ENCODE measurements at regions not wholly inside any gene's neighbourhood (a gene's known extent, or its start where the extent isn't known, plus 50 kb on each side); places are given as distances from the start of the nearest gene placed in this dataset.

DNA sequence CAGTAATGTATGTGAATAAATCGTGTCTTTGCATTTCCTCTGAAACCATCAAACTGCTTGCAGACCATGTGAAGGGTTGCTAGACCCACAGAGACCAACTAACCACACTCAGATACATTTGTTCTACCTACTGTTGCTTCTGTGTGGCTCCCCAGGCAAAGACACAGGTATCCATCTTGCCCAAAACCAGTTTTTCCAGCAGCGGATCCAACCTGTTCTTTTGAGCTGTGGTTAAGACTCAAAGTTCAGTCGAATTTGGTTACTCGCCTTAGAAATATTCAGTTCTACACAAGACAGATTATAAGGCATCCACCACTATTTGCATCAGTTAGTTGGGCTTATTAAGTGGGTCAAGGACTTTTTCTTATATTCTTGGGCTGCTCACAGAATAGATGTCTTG is 276.2 kb upstream of the EPHA4 start:
- no peak overlapping the region for H2AFZ ChIP-seq
- TF ChIP-seq EZH2phosphoT487 (IDR thresholded peaks at IDR 0.05; ENCODE audit: unreplicated experiment) (no peak), ZNF114 (CRISPR knock-in tag; IDR thresholded peaks at IDR 0.05) (no peak), ZNF331 (CRISPR knock-in tag; IDR thresholded peaks at IDR 0.05; ENCODE audit: low read depth) (no peak), ETS1 (IDR thresholded peaks at IDR 0.05) (no peak), CREB1 (CRISPR knock-in tag; IDR thresholded peaks at IDR 0.05; ENCODE audit: low read depth) (no peak), REST (IDR thresholded peaks at IDR 0.05; ENCODE audit: unreplicated experiment) (no peak), NANOG (IDR thresholded peaks at IDR 0.05; ENCODE audit: borderline replicate concordance) (no peak), STAT1 (IDR thresholded peaks at IDR 0.05; ENCODE audit: unreplicated experiment) (no peak), JUNB (IDR thresholded peaks at IDR 0.05; ENCODE audit: unreplicated experiment) (no peak), ZNF462 (CRISPR knock-in tag; IDR thresholded peaks at IDR 0.05) (no peak), POLR2AphosphoS5 (IDR thresholded peaks at IDR 0.05; ENCODE audit: low read depth) (no peak), EZH2 (IDR thresholded peaks at IDR 0.05; ENCODE audit: low read depth, unreplicated experiment) (no peak)
- TF ChIP-seq, protein P1, sequence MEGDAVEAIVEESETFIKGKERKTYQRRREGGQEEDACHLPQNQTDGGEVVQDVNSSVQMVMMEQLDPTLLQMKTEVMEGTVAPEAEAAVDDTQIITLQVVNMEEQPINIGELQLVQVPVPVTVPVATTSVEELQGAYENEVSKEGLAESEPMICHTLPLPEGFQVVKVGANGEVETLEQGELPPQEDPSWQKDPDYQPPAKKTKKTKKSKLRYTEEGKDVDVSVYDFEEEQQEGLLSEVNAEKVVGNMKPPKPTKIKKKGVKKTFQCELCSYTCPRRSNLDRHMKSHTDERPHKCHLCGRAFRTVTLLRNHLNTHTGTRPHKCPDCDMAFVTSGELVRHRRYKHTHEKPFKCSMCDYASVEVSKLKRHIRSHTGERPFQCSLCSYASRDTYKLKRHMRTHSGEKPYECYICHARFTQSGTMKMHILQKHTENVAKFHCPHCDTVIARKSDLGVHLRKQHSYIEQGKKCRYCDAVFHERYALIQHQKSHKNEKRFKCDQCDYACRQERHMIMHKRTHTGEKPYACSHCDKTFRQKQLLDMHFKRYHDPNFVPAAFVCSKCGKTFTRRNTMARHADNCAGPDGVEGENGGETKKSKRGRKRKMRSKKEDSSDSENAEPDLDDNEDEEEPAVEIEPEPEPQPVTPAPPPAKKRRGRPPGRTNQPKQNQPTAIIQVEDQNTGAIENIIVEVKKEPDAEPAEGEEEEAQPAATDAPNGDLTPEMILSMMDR (conservative IDR thresholded peaks at IDR 0.05; ENCODE audit: low read depth in 2 of 2): no peak
- Mint-ChIP-seq H3K27me3 (ENCODE audit: insufficient read depth, low read depth, poor library complexity) (peaks cover 2% of the 10 kb centered on the region), H3K9me3 (no peaks in the 10 kb centered on the region), H3K27ac (no peak overlapping the region), H3K4me1 (no peaks in the 10 kb centered on the region; the same call in 1 of the 3 replicates), H3K4me3 (no peak overlapping the region), H3K36me3 (ENCODE audit: low read depth) (no peaks in the 10 kb centered on the region)
- H3K4me1 ChIP-seq (ENCODE audit: insufficient read depth): no peaks in the 10 kb centered on the region
- DNase-seq (ENCODE audit: low spot score) (no peak), ATAC-seq (no peak)
- no peak overlapping the region for H3K4me2 ChIP-seq
- no peaks in the 10 kb centered on the region for H4K20me1 ChIP-seq (replicated peaks; ENCODE audit: insufficient read depth)
- H3K27ac ChIP-seq (ENCODE audit: low read depth): no peak overlapping the region
- no peaks in the 10 kb centered on the region for H3K27me3 ChIP-seq (ENCODE audit: insufficient read depth)
- H3F3A ChIP-seq (replicated peaks; ENCODE audit: low read depth): no peaks in the 10 kb centered on the region
- no peaks in the 10 kb centered on the region for H3K36me3 ChIP-seq (ENCODE audit: insufficient read depth)
- 0 out of 2 replicates have a peak, but pooled peaks cover 4% of the 10 kb centered on the region for H3K9me2 ChIP-seq (ENCODE audit: insufficient read depth)
- no peaks in the 10 kb centered on the region for H3K79me2 ChIP-seq (replicated peaks; ENCODE audit: insufficient read depth)
- H3K4me3 ChIP-seq: no peak overlapping the region
